ENCODE measurements at regions not wholly inside any gene's neighbourhood (a gene's known extent, or its start where the extent isn't known, plus 50 kb on each side); places are given as distances from the start of the nearest gene placed in this dataset.

- TF ChIP-seq CTCF (IDR thresholded peaks at IDR 0.05) = no peak
- TF ChIP-seq EZH2 (IDR thresholded peaks at IDR 0.05; ENCODE audit: borderline replicate concordance, insufficient read depth, low read depth, low read length, poor library complexity, severe bottlenecking) = no peak
These were observed 55.7 kb upstream of the RASD2 start for GRCh38 chr22:35484651-35485556.
